MCF 10A (cell line): ENCODE measurements at regions not wholly inside any gene's neighbourhood (a gene's known extent, or its start where the extent isn't known, plus 50 kb on each side); places are given as distances from the start of the nearest gene placed in this dataset.

Experiments
- BruUV-seq: library from RNA; stranded (reverse); fragments of 400-500 nt; replicated peaks from 2 replicates; lab custom pipeline; 2021; lab: Mats Ljungman, UMichigan
- CTCF ChIA-PET: fragments of 300-600 bp; sonication (Branson Sonifier 250); formaldehyde crosslinking; extraction: SDS; loops from one replicate; lab custom pipeline; 2021; ENCODE audit warnings: antibody characterized with exemption, inconsistent platforms; lab: Yijun Ruan, JAX
- POLR2A ChIA-PET: fragments of 300-600, 350-650 bp; sonication (Branson Sonifier 250); formaldehyde crosslinking; extraction: SDS; loops from one replicate; lab custom pipeline; 2020; ENCODE audit warnings: antibody characterized with exemption, inconsistent platforms; lab: Yijun Ruan, JAX
- DNase-seq: peaks from one replicate; pipeline ENCODE4 v3.0.0-alpha.2; 2018; ENCODE audit not compliant: unreplicated experiment
- H3K27ac Mint-ChIP-seq: one replicate; pipeline ENCODE4 v1.8.0; 2022; ENCODE audit warnings: mild to moderate bottlenecking, low read depth, mixed read lengths; ENCODE audit not compliant: unreplicated experiment
- H3K27me3 Mint-ChIP-seq: one replicate; pipeline ENCODE4 v1.8.0; 2022; ENCODE audit warnings: mixed read lengths; ENCODE audit not compliant: insufficient read depth, unreplicated experiment
- H3K36me3 Mint-ChIP-seq: one replicate; pipeline ENCODE4 v1.8.0; 2022; ENCODE audit warnings: mild to moderate bottlenecking, moderate library complexity, mixed read lengths; ENCODE audit not compliant: insufficient read depth, unreplicated experiment
- H3K4me1 Mint-ChIP-seq: one replicate; pipeline ENCODE4 v1.8.0; 2022; ENCODE audit warnings: mixed read lengths; ENCODE audit not compliant: insufficient read depth, unreplicated experiment
- H3K4me3 Mint-ChIP-seq: one replicate; pipeline ENCODE4 v1.8.0; 2022; ENCODE audit warnings: mild to moderate bottlenecking, moderate library complexity, mixed read lengths; ENCODE audit not compliant: unreplicated experiment
- H3K9me3 Mint-ChIP-seq: one replicate; pipeline ENCODE4 v1.8.0; 2022; ENCODE audit warnings: mixed read lengths; ENCODE audit not compliant: unreplicated experiment
- intact Hi-C: fragments of 100-400 bp; cut with micrococcal nuclease; formaldehyde crosslinking; loops from 2 replicates; pipeline ENCODE4 v1.14.1; 2022
- TF ChIP-seq, protein P1 (sequence below): fragments of 200-600 bp; IDR thresholded peaks from one replicate; pipeline ENCODE4 v1.8.0; 2022; ENCODE audit warnings: antibody characterized with exemption, mild to moderate bottlenecking; ENCODE audit not compliant: unreplicated experiment

DNA sequence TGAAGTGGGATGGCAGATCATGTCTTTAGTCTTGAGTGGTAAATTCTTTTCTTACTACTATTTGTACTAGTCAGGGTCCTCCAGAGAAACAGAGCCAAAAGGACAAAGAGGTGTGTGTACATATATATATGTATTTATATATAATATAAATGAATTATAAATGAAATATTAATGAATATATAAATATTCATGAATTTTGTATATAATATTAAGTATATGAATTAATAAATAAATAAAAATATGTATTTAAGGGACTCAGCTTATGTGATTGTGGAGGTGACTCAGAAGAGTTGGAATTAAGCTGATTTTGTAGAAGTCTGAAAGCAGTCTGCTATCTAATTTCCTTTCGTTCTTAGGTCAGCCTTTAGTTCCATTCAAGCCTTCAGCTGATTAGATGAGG, 265.3 kb upstream of the MMS22L start:
- CTCF ChIA-PET: interaction anchor here (1.4 kb wide), 1 partner anchor 15 kb away, joined by 4 read pairs; no protein-coding TSS in a partner anchor
- Mint-ChIP-seq H3K4me3 (no peak overlapping the region), H3K27me3 (peaks cover 21% of the 10 kb centered on the region), H3K9me3 (peaks cover 11% of the 10 kb centered on the region), H3K4me1 (no peaks in the 10 kb centered on the region), H3K36me3 (no peaks in the 10 kb centered on the region), H3K27ac (no peak overlapping the region)
- no TSS peak for BruUV-seq
- POLR2A ChIA-PET: no interaction called here
- no peak for DNase-seq
- TF ChIP-seq, protein P1, sequence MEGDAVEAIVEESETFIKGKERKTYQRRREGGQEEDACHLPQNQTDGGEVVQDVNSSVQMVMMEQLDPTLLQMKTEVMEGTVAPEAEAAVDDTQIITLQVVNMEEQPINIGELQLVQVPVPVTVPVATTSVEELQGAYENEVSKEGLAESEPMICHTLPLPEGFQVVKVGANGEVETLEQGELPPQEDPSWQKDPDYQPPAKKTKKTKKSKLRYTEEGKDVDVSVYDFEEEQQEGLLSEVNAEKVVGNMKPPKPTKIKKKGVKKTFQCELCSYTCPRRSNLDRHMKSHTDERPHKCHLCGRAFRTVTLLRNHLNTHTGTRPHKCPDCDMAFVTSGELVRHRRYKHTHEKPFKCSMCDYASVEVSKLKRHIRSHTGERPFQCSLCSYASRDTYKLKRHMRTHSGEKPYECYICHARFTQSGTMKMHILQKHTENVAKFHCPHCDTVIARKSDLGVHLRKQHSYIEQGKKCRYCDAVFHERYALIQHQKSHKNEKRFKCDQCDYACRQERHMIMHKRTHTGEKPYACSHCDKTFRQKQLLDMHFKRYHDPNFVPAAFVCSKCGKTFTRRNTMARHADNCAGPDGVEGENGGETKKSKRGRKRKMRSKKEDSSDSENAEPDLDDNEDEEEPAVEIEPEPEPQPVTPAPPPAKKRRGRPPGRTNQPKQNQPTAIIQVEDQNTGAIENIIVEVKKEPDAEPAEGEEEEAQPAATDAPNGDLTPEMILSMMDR: no peak
- intact Hi-C loops: no loop called here

DNA sequence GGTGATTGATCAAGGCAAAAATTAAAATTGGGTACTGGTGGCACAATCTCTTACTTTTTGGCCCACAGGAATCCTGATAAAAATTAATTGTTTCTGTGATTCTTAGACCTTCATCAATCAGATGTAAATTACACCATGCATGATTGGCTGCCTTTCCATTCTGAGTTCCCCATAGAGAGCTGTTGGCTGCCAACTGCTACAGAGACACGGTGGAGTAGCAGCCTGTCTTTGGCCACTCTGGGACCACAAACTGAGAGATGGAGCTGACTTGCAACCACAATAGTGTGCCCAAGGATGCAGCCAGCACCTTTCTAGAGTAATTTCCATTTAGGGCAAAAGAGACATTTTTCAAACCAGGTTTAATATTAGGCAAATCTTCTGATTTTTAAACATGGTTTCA, 274.3 kb upstream of the MMS22L start:
- no peak overlapping the region for H3K4me3 Mint-ChIP-seq
- peaks cover 65% of the 10 kb centered on the region for H3K27me3 Mint-ChIP-seq
- no peaks in the 10 kb centered on the region for H3K9me3 Mint-ChIP-seq
- intact Hi-C loops: no loop called here
- CTCF ChIA-PET: no interaction called here
- DNase-seq: no peak
- POLR2A ChIA-PET: no interaction called here
- H3K4me1 Mint-ChIP-seq: no peaks in the 10 kb centered on the region
- TF ChIP-seq, protein P1: no peak
- no TSS peak for BruUV-seq
- no peak overlapping the region for H3K27ac Mint-ChIP-seq
- H3K36me3 Mint-ChIP-seq: no peaks in the 10 kb centered on the region

DNA sequence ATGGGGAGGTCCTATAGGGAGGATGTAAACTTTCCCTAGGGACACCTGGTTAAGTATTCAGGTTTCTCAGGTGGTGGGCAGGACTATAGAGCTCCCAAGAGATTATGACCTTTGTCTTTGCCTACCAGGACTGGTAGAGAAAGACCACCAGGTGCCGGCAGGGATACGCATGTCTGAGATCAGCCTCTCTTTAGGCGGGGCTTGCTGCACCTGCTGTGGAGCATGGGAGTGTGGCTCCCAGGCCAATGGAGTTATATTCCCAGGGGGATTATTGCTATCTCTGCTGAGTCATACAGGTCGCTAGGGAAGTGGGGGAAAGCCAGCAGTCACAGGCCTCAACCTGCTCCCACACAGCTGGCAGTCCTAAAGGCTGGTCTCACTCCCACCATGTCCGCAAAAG, 280.5 kb upstream of the MMS22L start:
- Mint-ChIP-seq H3K9me3 (no peaks in the 10 kb centered on the region), H3K4me1 (no peaks in the 10 kb centered on the region), H3K36me3 (no peaks in the 10 kb centered on the region), H3K4me3 (no peak overlapping the region), H3K27me3 (peaks cover 53% of the 10 kb centered on the region), H3K27ac (no peak overlapping the region)
- CTCF ChIA-PET: interaction anchor here (0.7 kb wide), 1 partner anchor 1741 kb away, joined by 3 read pairs; no protein-coding TSS in a partner anchor
- DNase-seq: no peak
- intact Hi-C loops: no loop called here
- POLR2A ChIA-PET: no interaction called here
- BruUV-seq: no TSS peak
- TF ChIP-seq, protein P1: no peak

DNA sequence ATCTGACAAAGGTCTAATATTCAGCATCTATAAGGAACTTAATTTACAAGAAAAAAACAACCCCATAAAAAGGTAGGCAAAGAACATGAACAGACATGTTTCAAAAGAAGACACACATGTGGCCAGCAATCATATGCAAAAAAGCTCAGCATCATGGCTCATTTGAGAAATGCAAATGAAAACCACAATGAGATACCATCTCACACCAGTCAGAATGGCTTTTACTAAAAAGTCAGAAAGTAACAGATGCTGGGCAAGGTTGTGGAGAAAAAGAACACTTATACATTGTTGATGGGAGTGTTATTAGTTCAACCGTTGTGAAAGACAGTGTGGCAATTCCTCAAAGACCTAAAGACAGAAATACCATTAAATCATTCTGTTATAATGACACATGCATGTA, 289.9 kb upstream of the MMS22L start:
- TF ChIP-seq, protein P1: no peak
- no peaks in the 10 kb centered on the region for H3K36me3 Mint-ChIP-seq
- CTCF ChIA-PET: interaction anchor here (1.0 to 1.7 kb wide), 2 partner anchors 26 to 27 kb away, joined by 3 to 4 read pairs; no protein-coding TSS in a partner anchor
- no peak overlapping the region for H3K4me3 Mint-ChIP-seq
- no peak overlapping the region for H3K27ac Mint-ChIP-seq
- POLR2A ChIA-PET: no interaction called here
- intact Hi-C loops: no loop called here
- H3K9me3 Mint-ChIP-seq: no peaks in the 10 kb centered on the region
- no TSS peak for BruUV-seq
- peaks cover 53% of the 10 kb centered on the region for H3K27me3 Mint-ChIP-seq
- no peak for DNase-seq
- no peaks in the 10 kb centered on the region for H3K4me1 Mint-ChIP-seq
